HG02623 (cell line): ENCODE measurements at regions not wholly inside any gene's neighbourhood (a gene's known extent, or its start where the extent isn't known, plus 50 kb on each side); places are given as distances from the start of the nearest gene placed in this dataset.
"Not testable (repeated sequence)": the region's sequence is repeated elsewhere in the genome, so short reads cannot be mapped to it uniquely, and the experiment has no call there.

ENCODE experiments used
- ATAC-seq: cut with Tn5 transposase; IDR thresholded peaks from one replicate; pipeline ENCODE4 v1.9.1; 2021; ENCODE audit warnings: moderate library complexity; ENCODE audit not compliant: unreplicated experiment

DNA sequence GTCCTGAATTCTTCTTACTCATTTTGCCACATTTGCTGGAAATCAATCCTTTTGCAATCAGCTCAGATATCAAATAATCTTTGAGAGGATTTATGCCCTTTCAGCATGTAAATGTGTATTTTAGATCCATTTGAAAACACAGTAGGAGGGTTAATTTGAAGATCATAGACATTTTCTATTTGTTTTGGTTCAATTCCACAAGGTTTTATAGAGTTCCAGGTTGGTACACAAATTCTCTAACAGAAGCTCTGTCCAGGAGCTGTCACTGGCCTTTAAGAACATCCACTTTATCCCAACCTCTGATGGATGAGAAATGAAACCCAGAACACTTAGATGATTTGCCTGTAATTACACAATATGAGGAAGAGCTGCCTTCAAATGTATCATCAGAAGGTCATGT lies 157.3 kb upstream of the CHAC2 start:
- no peak for ATAC-seq

DNA sequence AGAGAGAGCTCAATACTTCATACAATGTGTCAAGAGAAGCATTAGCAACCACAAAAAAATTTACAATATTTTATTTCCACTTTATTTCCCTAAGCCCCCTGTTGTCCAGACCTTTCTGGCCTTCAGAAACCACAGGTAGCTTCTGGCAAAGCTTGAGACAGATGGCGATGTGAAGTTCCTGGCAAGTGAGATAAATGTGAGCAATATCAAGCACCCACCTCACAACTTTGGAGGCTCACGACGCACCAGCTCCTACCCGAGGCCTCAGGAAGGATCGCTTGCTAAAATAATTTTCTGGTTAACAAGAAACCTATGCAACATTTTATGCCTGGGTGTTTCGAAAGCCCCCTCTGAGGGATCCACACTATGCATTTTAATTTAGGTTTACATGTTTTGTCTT lies 158.1 kb upstream of the CHAC2 start:
- ATAC-seq, result no peak

DNA sequence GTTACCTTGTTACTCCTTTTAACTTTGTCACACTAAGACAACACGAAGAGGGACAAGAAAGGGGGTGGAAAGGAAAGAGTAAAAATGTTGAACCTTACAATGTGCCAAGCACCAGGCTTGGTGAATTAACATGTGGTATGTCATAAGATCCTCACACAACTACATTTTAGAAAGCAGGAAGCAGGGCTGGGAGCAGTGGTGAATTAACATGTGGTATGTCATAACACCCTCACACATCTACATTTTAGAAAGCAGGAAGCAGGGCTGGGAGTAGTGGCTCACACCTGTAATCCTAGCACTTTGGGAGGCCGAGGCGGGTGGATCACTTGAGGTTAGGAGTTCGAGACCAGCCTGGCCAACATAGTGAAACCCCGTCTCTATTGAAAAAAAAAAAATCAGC lies 159.3 kb upstream of the CHAC2 start:
- ATAC-seq, result no peak

DNA sequence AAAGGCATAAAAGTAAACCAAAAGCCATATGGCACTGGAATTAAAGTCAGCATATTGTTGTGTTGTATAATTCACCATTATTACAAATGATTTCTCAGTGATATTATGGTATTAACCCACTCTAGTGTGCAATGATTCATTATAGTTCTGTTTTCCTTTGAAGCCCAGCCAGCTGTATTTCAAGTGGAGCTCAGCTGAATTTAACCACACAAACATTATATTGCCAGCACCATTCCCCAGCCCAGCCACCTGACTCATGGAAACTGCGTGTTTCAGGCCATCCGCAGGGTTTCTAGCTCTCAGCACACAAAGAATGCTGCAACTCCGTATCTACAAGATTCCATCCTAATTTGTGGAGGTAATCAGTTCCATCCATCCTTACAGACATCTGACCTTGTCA lies 166.8 kb upstream of the CHAC2 start:
- ATAC-seq, result no peak

DNA sequence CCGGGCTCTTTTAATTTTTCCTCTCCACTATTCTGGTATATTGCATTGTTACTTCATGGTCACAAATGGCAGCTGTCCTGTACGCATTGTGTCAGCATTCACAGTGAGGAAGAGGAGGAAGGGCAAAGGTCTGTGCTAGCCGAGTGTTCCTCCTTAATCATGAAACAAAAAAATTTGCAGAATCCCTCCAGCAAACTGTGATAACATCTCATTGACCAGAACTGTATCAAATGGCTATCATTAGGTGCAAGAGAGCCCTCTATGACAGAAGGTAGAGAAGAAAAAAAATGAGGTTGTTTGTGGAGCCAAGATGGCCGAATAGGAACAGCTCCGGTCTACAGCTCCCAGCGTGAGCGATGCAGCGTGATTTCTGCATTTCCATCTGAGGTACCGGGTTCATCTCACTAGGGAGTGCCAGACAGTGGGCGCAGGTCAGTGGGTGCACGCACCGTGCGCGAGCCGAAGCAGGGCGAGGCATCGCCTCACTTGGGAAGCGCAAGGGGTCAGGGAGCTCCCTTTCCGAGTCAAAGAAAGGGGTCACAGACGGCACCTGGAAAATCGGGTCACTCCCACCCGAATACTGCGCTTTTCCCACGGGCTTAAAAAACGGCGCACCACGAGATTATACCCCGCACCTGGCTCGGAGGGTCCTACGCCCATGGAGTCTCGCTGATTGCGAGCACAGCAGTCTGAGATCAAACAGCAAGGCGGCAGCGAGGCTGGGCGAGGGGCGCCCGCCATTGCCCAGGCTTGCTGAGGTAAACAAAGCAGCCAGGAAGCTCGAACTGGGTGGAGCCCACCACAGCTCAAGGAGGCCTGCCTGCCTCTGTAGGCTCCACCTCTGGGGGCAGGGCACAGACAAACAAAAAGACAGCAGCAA lies 180.6 kb upstream of the CHAC2 start:
- not testable (repeated sequence) for ATAC-seq

DNA sequence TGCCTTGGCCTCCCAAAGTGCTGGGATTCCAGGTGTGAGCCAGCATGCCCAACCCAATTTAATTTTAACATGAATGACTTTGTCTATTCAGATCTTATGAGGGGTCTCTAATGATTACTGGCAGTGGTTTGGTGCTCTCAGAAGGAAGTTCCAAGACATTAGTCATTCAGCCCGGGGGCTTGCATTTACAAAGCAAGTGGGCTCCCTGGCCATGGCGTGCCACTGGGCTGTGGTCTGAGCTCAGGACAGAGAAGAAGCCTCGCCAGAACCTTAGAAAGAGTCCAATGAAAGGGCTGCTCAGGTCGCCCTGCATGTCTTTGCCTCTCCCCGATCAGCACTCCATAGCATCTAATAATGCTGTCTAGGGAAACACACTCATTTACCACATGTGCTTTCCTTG lies 182.6 kb upstream of the CHAC2 start:
- ATAC-seq, result no peak

DNA sequence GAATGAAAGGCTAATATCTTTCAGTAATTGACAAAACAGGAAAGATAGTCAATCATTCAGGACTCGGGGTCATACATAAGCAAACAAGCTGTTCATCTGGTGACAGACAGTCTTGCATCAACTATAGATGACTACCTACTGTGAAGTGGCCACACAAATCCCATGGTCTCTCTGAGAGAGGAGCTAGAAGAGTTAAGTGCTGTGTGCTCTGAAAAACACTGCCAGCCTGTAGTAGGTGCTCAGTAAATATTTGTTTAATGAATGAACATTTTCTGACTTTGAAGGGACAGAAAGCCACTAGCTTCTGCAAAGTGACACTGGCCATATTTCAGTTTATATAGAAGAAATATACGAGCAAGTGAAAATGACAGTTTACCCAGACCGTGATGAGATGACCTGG lies 184.0 kb upstream of the CHAC2 start:
- no peak for ATAC-seq

DNA sequence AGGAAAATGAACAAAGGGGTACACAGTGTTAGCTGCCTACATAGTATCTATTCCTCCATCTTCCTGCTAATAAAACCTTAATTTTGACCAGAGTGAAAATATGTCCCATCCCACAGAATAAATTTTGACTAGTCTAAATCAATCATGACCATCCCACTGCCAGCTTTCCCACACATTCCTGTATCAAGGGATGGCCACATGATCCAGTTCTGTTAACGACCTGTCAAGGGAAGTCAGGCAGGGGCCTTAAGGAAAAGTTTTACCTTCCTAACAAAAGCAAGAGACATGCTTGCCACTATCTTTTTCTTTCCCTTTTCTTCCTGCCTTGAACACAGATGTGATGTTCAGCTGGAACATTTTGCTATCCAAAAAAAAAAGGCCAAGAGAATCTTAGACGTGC lies 185.0 kb upstream of the CHAC2 start:
- no peak for ATAC-seq

DNA sequence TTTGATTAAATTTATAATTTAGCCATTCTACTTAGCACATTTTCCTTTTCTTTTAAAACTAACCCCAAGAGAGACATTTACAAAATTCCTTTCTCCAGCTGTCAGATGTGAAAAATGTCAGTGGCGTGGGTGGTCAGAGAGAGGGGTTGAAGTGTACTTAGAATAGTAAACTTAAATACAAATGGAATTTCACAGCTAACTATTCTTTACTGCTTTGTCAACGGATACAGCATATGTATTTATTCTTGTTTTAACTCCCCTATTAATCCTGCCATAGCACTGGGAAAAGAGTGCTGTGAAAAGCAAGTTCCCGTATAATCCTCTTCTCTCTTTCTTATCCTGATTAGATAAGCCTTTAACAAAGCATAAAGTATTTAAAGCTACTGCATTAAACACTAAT lies 191.4 kb upstream of the CHAC2 start:
- no peak for ATAC-seq

DNA sequence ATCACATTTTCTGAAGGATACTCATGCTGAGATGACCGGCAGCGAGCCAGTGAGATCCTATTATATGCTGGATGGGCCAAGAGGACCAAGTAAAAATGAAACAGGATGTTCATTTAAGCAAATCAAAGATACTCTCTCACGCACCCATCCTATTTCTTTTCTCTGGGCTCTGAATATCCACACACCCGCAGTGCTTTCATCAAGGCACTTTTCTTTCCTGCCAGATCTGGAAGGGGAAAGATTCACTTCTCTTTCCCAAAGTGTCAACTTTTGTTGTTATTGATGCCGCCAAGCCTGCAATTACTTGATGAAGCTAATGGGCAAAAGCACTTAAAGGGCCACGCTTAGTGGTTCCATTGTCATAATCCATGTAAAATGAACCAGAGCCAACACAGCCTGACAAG lies 191.9 kb upstream of the CHAC2 start:
- ATAC-seq, result no peak

DNA sequence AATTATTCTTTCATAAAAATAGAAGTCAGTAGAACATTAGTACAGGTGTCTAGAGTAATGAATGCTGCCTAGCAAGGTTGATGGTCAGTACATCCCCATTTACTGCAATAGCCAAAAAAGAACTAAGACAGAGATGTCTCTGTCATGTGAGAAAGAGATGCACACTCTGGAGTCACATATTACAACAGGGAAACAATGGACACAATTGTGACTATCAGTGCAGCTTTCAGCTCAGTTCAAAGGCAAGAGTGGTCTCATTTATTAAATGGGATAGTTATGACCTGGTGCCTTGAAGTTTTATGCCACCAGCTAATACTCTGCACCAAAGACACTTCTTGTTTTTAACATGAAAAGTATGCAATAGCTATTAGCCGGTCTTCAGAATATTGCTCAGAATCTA lies 194.9 kb upstream of the CHAC2 start:
- ATAC-seq, result no peak

DNA sequence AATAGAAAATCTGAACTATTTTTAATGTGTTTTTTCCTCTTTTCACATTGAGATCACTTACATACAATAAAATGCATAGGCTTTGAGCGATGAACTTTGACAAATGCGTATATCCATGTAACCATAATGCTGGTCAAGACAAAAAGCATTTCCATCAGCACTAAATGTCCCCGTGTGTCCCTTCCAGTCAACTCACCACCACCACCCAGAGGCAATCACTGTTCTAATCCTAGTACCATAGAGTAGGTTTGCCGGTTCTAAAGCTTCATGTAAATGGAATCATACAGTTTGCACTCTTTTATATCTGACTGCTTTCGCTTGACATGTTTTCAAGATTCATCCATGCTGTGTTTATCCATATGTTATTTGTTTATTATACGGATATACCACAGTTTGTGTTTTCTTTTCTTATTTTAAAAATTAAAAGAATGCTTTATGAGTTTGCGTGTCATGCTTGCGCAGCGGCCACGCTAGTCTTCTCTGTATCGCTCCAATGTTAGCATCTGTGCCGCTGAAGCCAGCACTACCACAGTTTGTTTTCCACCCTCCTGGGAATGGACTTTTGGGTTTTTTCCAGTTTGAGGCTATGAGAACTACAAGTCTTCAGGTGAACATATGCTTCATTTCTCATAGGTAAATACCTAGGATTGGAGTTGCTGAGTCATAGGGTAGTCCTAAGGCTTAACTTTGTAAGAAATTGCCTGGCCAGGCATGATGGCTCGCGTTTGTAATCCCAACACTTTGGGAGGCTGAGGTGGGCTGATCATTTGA lies 197.5 kb upstream of the CHAC2 start:
- ATAC-seq, result no peak

DNA sequence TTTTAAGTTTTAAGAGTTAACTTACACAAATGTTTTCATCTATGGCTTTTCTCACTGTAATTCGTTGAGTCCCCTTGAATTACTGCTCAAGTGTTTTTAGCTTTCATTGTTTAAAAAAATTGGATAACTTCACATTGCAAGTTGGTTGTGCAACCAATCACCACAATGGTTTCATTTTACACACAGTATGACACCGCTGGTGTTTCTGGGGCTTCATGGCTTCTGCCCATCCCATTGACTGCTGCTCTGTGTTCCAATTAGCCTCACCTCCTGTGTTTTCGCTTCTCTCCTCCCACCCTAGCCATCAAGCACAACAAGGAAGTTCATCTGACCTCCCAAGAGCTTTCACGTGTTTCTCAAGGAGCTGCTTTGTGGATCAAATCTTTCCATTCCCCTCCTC lies 199.1 kb upstream of the CHAC2 start:
- no peak for ATAC-seq

DNA sequence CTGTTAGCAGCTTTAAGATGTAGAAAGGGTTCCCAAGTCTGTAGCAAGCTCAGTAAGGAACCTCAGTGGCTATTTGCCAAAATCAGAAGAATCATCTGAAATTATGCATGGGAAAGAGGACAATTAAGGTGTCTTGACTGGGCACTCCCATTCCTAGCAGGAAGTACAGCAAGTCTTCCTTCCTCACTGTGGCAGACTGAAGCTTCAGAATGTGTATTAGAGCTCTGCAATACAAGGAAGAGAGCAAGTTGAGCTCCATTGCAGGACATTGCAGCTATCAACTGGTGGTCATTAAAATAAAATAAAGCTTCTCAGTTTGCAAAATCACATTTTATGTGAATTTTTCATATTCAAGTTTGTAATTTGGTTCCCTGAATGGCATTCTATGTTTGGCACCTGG lies 200.5 kb upstream of the CHAC2 start:
- ATAC-seq, result no peak

DNA sequence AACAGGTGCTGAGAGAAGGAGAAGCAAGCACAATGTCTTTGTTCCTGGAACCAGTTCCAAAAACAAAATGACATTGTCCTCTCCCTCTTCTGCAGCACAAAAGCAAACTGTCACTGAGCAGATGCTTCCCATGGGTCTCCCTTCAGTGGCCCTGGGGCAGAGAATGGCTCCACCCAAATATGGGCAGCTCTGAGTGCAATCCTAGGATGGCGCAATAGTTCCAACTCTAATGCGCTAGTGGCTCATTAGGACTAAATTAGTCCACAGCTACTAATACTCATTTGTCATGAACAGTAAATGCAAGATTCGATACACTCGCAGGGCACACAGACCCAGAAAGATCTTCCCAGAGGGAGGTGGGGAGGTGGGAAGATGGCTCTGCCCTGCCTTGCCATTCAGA lies 205.2 kb upstream of the CHAC2 start:
- ATAC-seq, result no peak

DNA sequence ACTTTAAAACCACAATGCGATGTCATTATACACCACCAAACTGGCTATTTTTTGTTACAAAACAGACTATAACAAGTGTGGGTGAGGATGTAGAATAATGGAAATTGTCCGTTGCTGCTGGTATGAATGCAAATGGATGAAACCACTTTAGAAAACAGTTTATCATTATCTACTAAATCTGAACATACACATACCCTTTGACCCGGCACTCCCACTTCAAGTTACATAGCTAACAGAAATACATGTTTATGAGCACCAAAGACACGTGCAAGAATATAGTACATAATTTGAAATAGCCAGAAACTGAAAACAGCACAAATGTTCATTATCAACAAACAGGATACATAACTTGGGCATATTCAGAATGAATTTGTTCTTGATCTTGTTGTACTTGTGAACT lies 206.4 kb upstream of the CHAC2 start:
- no peak for ATAC-seq

DNA sequence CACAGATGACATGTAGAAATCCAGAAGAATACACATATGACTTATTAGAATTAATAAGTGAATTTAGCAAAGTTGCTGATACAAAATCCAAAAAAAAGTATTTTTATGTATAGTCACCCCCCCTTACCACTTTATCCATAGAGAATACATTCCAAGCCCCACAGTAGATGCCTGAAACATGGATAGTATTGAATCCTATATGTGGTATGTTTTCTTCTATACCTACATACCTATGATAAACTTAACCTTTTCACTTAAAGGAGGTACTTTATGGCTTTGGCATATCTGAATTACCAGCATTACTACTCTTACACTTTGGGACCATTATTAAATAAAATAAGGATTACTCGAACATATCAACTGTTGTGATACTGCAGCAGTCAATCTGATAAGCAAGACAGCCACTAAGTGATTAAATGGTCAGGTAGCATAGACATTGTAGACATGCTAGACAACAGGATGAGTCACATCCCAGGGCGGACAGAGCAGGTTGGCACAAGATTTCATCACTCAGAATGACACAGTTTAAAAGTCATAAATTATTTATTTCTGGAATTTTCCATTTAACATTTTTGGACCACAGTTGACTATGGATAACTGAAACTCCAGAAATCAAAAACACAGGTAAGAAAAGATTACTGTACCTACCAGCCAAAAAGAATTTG lies 208.2 kb upstream of the CHAC2 start:
- no peak for ATAC-seq

DNA sequence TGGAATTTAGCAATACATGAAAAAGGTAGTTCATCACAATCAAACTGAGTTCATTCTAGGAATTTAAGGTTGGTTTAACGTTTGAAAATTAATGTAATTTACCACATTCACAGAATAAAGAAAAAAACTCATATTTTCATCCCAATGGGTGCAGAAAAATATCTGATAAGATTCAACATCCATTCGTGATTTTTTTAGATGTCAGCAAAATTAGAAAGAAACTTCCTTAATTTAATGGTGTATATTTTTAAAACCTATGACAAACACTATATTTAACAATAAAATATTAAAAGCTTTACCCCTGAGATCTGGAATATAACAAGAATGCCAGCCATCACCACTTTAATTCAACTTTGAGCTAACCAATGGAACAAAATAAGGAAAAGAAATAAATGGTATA lies 208.7 kb upstream of the CHAC2 start:
- no peak for ATAC-seq

DNA sequence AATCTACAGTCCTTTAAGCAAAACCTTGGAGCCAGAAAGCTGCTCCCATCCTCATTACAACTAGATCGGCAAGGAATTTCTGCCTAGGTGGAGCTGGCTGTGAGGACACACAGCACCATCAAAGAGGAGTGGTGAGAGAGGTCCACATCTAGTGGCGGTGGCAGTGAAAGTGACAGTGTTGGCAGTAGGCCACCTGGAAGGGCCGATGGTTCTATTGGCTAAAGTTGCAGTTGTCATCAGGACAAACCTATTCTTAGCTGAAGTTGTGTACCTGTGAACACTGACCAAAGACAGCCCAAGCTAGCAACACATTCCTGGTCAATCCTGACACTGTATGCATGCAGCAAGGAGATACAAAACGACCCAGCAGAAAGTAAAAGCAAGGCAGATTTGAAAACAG lies 218.1 kb upstream of the CHAC2 start:
- ATAC-seq, result no peak

DNA sequence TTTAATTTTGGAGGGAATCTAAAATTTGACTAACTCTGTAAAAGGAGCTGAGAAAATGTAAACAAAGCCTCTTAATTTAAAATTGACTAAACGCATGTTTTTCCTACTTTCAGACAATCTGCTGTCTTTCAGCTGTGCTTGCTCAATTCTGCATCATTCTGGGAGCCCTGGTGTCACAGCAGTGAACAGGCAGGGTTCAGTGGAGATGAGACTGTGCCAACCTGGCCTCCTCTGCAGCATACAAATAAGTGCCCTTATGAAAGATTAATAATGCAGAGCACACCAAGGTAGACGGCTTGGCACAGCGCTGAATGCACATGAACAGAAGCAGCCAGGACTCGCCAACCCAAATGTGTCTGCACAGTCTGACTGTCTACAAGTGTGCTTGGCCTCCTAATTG lies 222.0 kb upstream of the CHAC2 start:
- ATAC-seq, result no peak

DNA sequence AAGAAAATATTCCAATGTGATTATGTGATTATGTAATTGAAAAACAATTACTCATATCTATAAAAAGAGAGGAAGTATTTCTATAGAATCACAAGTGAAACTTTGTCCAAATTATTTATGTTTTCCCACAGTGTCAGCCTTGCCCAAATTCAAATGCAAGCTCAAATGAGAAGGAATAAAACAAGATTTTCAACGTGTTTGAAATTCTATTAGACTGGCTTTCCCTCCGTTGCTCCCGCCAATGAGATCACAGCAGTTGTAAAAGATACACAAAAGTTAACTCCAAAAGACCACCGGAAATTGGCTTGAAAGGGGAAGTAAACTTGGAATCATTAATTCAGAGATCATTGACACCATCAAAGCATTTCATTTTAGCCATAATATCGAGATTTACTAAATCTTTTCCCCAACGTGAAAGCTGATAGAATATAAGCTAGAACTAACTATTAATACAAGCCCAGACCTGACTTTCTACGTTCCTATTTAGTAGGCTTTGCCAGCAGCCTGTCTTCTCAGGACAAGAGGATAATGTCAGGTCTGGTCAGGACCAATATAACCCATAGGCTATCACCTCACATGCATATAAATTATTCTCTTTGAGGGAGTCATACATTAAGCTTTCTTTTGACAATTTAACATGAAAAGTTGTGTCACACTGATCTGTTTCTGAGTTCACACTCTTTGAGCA lies 222.6 kb upstream of the CHAC2 start:
- ATAC-seq, result no peak
